ENCODE measurements at regions not wholly inside any gene's neighbourhood (a gene's known extent, or its start where the extent isn't known, plus 50 kb on each side); places are given as distances from the start of the nearest gene placed in this dataset.

- no peak for DNase-seq (ENCODE audit: low spot score)
These were observed 84.3 kb upstream of the LGALSL start for GRCh38 chr2:64369706-64370105.

GRCh38 chr2:64371727-64372126 is 82.2 kb upstream of the LGALSL start:
- no peak for DNase-seq (ENCODE audit: low spot score)

- no peak for DNase-seq (ENCODE audit: low spot score)
These were observed 79.3 kb upstream of the LGALSL start for GRCh38 chr2:64374686-64375085.

GRCh38 chr2:64376926-64377325 is 77.0 kb upstream of the LGALSL start:
- no peak for DNase-seq (ENCODE audit: low spot score)

GRCh38 chr2:64379186-64379585 is 74.8 kb upstream of the LGALSL start:
- DNase-seq (ENCODE audit: low spot score), result no peak

GRCh38 chr2:64380853-64381527 is 73.0 kb upstream of the LGALSL start:
- no peak for DNase-seq (ENCODE audit: low spot score)

GRCh38 chr2:64383016-64383591 is 70.9 kb upstream of the LGALSL start:
- DNase-seq (ENCODE audit: low spot score), result no peak

GRCh38 chr2:64383881-64384280 is 70.1 kb upstream of the LGALSL start:
- DNase-seq (ENCODE audit: low spot score), result no peak

- DNase-seq (ENCODE audit: low spot score), result no peak
These were observed 67.3 kb upstream of the LGALSL start for GRCh38 chr2:64386676-64387075.

GRCh38 chr2:64390586-64390985 is 63.4 kb upstream of the LGALSL start:
- DNase-seq (ENCODE audit: low spot score), result no peak

- peak; percentile 31 for DNase-seq (ENCODE audit: low spot score)
These were observed 62.5 kb upstream of the LGALSL start for GRCh38 chr2:64391424-64391823.

GRCh38 chr2:64391940-64392339 is 62.0 kb upstream of the LGALSL start:
- no peak for DNase-seq (ENCODE audit: low spot score)

- DNase-seq (ENCODE audit: low spot score), result no peak
These were observed 61.4 kb upstream of the LGALSL start for GRCh38 chr2:64392529-64392928.

GRCh38 chr2:64393383-64394010 is 60.5 kb upstream of the LGALSL start:
- DNase-seq (ENCODE audit: low spot score), result no peak

- DNase-seq (ENCODE audit: low spot score), result no peak
These were observed 59.8 kb upstream of the LGALSL start for GRCh38 chr2:64394153-64394552.

GRCh38 chr2:64396001-64396400 is 58.0 kb upstream of the LGALSL start:
- no peak for DNase-seq (ENCODE audit: low spot score)

- DNase-seq (ENCODE audit: low spot score), result no peak
These were observed 57.4 kb upstream of the LGALSL start for GRCh38 chr2:64396551-64396950.

GRCh38 chr2:64398516-64399129 is 55.3 kb upstream of the LGALSL start:
- no peak for DNase-seq (ENCODE audit: low spot score)

GRCh38 chr2:64399521-64399920 is 54.4 kb upstream of the LGALSL start:
- DNase-seq (ENCODE audit: low spot score), result no peak

- no peak for DNase-seq (ENCODE audit: low spot score)
These were observed 53.7 kb upstream of the LGALSL start for GRCh38 chr2:64400105-64400728.

- DNase-seq (ENCODE audit: low spot score), result peak; percentile 19
These were observed 53.0 kb upstream of the LGALSL start for GRCh38 chr2:64400733-64401528.

- no peak for DNase-seq (ENCODE audit: low spot score)
These were observed 52.5 kb upstream of the LGALSL start for GRCh38 chr2:64401529-64401880.

All from A172 (cell line).